Head of caudate nucleus (tissue), 42 donors: ENCODE measurements at regions not wholly inside any gene's neighbourhood (a gene's known extent, or its start where the extent isn't known, plus 50 kb on each side); places are given as distances from the start of the nearest gene placed in this dataset.

Experiments
- DNase-seq, 42 donors: peaks; one replicate each; pipeline versions ENCODE4 v3.0.0 to v3.0.0-alpha.2; 2020 to 2021; ENCODE audit warnings: mixed read lengths in 7 of 42
- intact Hi-C: fragments of 100-400 bp; cut with DNase I; formaldehyde crosslinking; loops from one replicate; pipeline ENCODE4 v1.15.0; 2022

DNA sequence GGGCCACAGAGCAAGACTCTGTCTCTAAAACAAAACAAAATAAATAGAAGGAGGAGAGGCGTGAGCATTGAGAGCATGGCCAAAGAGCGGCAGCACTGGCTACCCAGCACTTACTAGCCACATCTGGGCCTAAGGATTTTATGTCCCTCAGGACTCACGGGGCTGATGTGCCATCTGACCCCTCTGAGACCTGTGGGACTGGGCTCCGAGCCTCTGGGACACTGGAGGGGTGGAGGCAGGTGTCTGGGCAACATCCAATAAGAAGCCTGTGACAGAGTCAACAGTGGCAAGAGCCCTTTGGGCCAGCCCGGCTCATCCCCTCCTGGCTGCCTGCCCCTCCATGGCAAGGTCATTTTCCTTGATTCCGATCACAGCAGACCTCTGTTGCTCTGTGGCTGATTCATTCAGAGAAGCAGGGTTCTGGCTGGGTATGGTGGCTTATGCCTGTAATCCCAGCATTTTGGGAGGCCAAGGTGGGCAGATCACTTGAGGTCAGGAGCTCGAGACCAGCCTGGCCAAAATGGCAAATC, 60.7 kb downstream of the RRM2 start:
- intact Hi-C loops, result no loop called here
- DNase-seq, result no peak

DNA sequence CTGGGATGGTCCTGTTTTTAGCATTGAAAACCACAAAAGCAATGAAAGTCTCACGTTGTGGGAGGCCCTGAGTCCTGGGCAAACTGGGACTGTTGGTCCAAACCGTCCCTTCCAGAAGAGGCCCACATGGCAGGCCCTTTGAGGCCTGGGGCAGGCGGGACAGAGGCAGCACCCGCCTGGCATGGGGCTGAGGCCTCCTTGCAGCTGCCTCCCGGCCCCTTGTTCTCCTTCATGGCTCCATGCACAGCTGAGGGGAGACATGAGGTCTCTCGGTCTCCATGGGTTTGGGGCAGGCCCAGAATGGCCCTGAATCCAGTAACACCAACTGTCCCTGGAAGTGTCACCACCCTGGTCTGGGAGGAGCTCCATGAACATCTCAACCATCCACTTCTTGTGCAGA, 61.9 kb downstream of the RRM2 start:
- DNase-seq, result no peak
- intact Hi-C loops, result no loop called here

DNA sequence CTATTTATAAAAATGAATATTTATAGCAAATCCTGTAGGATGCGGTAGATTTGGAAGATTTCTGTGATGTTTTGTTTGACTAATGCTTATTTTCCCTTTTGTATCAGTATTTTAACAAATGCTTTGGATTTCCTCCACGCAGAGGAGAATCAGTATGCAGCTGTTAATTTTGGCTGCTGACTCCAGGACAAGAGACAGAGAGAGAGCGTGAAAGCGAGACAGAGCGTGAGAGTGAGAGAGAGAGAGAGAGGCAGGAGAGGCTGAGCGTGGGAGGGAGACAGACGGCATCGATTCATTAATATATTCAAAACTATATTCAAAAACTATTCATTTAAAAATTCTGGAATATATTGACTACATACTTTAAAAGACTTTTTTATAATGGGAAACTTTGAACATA, 62.5 kb downstream of the RRM2 start:
- peak in 31 of 42 donors; percentile 16 to 80 (median 54) for DNase-seq
- intact Hi-C loops, result no loop called here

DNA sequence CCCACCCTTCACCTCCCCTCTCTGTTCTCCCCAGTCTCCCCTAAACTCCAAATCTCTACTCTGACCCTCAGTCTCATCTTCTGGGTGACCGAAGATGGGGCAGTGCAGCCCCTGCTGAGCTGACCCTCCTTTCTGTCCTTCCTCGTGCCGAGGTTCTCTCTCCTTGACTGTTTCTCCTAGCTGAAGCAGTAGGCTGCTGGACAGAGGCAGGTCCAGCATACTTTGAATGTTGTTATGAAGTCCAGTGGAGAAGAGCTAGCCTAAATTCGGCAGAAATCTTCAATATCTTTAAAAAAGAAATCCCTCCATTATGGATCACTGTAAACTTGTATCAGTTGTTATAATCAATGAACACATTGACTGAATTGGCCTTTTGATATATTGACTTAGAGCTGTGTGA, 63.2 kb downstream of the RRM2 start:
- intact Hi-C loops, result no loop called here
- no peak for DNase-seq

DNA sequence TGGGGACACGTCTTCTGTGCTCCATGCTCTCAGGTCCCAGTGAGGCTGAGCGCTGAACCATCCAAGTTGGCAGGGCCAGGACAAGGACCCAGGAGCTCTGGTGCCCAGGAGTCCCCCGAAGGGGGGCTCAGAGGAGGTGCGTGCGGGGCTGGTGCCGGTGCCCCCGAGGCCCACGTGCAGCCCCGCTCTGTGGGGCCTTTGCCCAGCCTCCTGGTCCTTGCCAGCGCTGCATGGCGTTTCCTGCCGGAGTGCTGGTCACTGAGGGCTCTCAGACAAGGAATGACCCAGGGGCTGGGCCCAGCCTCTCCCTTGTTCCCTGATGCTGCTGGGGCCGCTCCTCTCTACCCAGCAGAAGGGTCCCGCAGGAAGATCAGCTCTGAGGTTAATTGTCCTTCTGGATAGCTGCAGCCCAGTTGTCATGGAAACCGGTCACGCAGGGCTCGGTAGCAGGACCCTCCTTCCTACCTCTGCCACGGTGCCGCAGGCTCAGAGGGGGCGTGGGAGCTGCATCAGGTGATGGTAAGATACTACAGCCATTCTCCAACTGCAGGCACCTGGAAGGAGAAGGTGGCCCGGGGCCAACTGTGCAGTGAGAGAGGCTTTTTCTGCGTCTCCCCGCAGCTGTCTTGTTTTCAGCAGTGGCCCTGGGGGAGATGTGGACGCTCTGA, 64.5 kb downstream of the RRM2 start:
- no peak for DNase-seq
- intact Hi-C loops, result no loop called here

DNA sequence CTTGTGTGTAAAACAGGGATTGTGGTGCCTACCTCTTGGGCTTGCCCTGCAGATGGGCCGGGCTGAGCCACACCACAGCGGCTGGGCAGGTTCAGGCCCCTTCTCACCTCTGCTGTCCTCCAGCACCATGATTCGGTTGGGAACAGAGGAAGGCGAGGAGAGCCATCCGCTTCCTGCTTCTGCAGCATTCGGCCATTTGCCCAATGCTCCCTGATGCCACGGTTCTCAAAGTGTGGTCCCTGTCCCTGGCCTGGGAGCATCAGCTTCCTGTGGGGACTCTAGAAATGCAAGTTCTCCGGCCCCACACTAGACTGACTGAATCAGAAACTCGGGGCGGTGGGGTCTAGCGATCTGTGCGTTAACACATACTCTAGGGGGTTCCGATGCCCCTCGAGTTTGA, 65.1 kb downstream of the RRM2 start:
- intact Hi-C loops, result no loop called here
- no peak for DNase-seq

DNA sequence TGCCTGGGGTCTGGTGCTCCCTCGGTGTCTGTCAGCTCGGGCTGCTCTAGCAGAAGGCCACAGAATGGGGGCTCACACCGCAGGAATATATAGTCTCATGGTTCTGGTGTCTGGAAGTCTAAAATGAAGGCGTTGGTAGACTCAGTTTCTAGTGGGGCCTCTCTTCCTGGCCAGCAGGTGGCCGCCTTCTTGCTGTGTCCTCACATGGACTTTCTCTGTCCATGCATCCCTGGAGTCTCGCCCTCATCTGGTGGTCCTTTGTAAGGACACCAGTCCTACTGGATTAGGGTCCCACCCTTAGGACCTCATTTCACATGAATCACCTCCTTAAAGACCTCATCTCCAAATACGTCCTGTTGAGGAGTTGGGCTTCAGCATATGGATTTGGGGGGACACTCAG, 65.7 kb downstream of the RRM2 start:
- no peak for DNase-seq
- intact Hi-C loops, result no loop called here

DNA sequence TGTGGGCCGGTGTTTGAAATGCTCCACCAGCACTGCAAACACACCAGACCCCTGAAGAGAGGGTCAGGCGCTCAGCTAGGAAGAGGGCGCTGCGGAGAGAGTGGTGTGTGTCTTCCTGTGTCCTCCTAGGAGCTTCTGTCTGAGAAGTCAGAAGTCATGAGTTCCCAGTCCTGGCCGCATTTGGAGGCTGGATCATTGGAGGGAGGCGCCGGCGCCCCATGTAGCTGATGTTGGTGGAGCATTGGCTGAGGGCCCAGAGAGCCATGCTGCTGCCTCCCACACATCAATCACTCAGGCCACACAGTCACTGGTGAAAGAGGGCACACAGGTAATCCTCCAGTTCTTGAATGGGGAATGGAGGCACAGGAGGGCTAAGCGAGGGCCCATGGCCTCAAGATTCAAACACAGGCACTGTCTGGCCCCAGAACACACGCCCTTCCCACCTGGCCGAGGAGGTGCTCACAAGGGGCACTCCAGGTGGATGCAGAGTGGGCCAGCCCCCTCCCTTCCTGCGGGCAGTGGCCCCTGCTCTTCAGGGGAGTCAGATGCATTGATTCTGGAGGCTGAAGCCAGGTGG, 66.3 kb downstream of the RRM2 start:
- intact Hi-C loops, result no loop called here
- DNase-seq, result no peak

DNA sequence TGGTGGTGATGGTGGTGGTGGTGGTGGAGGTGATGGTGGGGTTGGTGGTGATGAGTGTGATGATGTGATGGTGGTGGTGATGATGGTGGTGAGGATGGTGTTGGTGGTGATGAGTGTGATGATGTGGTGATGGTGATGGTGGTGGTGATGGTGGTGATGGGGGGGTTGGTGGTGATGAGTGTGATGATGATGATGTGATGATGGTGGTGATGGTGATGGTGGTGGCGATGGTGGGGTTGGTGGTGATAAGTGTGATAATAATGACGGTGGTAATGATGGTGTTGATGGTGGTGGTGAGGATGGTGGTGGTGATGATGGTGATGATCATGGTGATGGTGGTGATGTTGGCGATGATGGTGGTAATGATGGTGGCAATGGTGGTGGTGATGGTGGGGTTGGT, 67.7 kb downstream of the RRM2 start:
- intact Hi-C loops, result no loop called here
- DNase-seq, result no peak

DNA sequence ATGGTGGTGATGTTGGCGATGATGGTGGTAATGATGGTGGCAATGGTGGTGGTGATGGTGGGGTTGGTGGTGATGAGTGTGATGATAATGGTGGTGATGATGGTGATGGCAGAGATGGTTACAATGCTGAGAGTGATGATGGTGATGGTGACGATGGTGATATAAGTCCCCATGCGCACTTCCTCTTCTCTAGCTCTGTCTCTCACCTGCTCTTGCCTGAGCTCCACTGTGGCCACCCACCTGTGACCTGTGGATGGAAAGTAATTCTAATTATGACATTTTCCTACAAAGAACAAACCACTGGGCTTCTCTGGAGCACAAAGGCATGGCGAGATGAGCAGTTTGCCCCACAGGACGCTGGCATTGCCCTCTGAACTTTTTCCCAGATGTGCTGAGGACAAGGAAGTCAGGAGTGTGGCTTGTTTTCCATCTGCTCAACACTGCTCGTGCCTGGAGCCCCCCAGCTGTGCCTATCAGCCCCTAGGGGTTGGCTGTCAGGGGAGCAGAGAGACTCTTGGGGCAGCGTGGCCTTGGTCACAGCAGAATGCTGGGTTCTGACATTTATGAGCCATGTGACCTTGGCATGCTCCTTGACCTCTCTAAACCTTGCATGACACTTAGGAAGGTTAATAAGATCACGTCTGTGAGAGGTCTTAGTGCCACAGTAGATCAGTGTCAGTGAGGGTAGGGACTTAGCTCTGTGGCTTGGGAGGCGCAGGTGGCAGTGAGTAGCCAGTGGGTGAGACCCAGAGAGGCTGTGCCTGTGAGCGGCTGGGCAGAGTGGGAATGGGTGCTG, 68.4 kb downstream of the RRM2 start:
- intact Hi-C loops, result no loop called here
- DNase-seq, result no peak

DNA sequence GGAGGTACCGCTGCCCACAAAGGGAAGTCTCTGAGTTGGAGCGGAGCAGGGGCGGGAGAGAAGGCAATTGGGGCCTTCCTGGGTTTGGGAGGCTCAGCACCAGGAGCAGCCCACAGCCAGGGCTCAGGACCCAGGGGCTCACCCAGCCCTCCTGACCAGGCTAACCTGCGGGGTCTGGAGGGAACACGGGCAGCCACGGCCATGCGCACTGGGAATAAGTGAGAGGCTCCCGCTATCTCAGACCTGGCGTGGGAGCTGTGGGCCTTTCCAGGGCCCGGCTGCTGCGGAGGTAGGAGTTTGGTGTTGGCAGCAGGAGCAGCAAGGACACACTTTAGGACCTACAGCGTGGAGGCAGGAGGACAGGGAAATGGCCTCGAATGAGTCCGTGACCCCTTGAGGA, 69.0 kb downstream of the RRM2 start:
- intact Hi-C loops, result no loop called here
- DNase-seq, result no peak

DNA sequence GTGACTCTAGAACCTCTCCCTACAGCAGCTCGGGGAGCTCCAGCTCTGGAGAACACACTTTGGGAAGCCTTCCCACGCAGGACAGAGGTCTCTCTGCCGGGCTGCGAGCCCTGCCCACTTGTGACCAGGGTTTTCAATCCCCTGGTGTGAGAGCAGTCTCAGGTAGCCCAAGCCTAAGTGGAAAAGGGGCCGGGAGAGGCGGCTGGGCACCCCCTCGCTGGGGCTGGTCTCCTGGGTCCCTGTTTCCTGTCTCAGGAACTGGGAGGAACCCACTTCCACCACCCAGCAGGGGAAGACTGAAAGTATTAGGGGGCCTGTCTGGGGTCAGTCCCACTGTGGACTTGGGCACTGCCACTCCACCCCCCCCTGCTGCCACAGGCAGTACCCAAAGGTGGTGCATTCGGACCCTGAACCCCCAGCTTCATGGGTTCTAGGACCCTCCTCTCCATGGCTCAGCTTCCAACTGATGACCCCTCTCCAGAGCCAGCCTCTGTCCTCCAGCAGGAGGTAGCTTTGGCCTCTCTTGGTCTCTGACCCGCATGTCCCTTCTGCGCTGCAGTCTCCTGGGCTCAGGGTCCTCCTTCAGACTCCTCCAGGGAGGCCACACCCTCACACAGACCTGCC, 70.0 kb downstream of the RRM2 start:
- DNase-seq, result no peak
- intact Hi-C loops, result no loop called here

DNA sequence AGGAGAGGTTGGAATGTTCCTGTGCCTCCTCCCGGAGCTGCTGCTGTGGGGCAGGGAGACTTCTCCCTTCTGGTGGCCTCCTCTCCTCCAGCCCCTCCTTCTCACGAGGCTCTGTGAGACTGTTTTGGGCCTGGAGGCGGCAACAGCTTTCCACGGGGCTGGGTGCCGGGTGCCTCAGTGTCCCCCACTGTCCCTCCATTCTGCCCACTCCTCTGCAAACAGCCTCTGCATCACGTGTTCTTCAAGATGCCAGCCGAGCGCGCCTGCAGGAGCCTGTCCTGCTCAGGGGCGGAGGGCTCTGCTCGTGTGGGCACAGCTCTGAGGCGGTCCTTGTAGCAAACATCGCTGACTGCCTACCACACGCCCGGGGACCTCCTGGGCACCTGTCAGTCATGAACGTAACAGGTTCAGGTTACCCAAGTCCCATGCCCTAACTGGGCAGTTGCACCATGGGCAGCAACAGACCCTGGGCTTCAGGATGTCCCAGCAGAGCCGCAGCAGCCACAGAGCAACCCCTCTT, 70.8 kb downstream of the RRM2 start:
- no peak for DNase-seq
- intact Hi-C loops, result no loop called here

DNA sequence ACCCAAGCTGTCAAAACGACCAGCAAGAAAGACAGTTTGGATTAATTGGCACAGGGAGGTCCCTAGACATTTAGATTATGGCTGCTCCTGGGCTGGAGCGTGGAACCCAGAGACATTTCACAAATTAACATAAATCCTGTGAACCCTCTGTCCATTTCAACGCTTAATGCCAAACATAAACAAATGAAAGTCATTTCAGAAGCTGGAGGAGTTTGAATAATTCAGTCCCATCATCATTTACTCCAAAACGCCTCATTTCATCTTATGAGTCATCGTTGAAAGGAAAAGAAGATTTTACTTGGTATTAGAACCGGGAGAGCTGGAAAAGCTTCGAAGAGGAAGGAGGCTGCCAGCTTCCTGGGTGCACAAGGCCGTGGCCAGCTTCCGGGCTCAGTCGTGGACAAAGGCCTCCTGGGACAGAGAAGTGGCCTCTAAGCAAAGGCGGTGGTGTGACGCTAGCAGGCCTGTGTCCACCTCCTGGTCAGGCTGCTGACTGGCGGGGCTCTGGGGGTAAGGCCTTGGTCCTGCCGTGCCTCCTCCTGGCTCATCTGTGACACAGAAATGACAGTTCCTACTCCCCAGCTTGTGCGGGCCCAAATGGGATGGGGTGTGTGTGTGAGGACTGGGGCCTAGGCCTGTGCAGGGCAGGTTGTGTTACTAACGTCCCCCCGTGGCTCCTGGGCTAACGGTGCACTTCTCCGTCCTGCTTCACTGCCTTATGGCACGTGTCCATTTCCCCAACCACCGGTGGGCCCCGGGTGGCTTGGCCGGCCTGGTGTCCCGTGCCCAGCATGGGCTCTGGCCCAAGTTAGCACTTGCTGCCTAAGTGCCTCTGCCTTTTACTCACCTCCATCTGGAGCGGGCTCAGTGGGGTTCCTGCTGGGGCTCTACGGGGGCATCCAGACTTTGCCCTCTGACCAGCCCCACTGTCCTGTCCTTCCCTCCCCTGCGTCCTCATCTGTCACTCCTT, 71.6 kb downstream of the RRM2 start:
- intact Hi-C loops, result no loop called here
- DNase-seq, result no peak

DNA sequence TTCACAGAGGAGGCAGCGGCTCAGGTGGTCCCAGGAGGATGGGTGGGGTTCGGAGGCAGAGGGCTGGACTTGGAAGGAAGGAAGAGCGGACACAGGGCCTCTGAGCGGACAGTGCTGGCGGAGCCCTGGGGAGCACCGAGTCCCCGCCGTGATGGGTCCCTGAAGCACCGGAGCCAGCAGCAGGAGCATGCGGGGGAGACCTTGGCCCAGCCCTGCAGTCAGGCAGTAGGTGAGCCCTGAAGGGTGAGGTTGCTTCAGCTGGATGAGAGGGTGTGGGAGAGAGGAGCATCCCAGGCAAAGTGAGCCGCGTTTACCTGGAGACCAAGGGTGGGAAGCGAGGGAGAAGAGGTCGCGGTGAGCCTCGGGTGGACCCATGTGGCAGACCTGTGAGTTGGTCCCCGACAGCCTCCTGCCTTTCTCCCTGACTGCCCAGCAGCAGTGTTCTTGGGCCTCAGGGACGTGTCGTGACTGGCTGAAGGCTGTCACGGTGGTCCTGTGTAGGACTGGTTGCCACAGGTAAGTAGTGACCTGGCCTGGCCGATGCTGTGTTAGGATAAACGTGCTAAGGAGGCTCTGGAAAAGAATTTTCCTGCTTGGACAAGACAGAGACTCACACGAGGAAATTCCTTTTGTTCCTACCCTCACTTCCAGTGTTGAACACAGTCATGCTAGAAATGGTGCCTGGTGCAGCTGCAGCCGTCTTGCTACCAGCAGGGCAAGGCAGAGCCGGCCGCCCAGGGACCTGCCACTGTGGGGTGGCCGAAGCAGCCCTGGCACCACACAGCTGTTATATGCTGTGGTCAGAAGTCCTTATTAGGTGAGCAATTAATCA, 73.0 kb downstream of the RRM2 start:
- intact Hi-C loops, result no loop called here
- no peak for DNase-seq

DNA sequence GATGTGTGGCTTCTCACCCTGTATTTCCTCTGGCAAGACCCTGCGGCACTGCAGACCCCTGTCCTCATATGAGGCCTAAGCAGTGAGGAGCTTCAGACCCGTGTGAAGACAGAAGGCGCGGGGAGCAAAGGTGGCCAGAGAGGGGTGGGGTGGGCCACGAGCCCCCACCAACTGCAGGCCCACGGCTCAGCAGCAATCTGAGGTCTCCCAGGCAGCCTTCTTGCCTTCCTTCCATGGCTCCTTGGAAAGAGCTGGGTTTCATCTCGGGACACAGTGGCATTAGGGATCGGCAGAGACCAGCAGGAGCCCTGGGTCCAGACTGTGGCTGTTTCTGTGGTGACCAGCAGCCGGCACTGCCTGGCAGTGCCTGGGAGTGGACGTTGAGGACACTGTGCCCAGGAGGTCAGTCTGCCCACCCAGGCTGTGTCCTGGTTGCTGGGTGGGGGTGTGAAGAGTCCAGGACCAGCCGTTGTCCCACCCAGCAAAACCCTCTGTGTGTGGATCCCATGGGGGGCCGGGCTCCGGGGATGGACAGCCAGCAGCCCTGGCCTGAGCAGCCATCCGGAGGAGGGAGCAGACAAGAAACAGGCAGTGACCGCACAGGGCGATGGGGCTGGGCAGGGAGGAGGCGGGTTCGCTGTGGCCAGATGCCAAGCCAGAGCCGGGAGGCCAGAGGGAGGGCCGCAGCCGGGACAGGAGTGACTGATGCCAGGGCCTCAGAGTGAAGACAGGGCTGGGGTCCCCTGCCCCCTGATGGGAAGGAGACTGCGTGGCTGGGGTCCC, 73.8 kb downstream of the RRM2 start:
- peak in 24 of 42 donors; percentile 12 to 58 (median 33) for DNase-seq

More for the DNA sequence above, 73.8 kb downstream of the RRM2 start:
- intact Hi-C loops, result no loop called here
